ENCODE measurements at regions not wholly inside any gene's neighbourhood (a gene's known extent, or its start where the extent isn't known, plus 50 kb on each side); places are given as distances from the start of the nearest gene placed in this dataset.

GRCh38 chr5:158499892-158500418 lies 599.8 kb downstream of the EBF1 start:
- TF ChIP-seq EZH2phosphoT487 (IDR thresholded peaks at IDR 0.05; ENCODE audit: borderline replicate concordance, low read depth, low read length) = no peak
- TF ChIP-seq, protein P1, sequence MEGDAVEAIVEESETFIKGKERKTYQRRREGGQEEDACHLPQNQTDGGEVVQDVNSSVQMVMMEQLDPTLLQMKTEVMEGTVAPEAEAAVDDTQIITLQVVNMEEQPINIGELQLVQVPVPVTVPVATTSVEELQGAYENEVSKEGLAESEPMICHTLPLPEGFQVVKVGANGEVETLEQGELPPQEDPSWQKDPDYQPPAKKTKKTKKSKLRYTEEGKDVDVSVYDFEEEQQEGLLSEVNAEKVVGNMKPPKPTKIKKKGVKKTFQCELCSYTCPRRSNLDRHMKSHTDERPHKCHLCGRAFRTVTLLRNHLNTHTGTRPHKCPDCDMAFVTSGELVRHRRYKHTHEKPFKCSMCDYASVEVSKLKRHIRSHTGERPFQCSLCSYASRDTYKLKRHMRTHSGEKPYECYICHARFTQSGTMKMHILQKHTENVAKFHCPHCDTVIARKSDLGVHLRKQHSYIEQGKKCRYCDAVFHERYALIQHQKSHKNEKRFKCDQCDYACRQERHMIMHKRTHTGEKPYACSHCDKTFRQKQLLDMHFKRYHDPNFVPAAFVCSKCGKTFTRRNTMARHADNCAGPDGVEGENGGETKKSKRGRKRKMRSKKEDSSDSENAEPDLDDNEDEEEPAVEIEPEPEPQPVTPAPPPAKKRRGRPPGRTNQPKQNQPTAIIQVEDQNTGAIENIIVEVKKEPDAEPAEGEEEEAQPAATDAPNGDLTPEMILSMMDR (conservative IDR thresholded peaks at IDR 0.05; ENCODE audit: low read length) = no peak
